B cell (primary cell): ENCODE measurements at regions not wholly inside any gene's neighbourhood (a gene's known extent, or its start where the extent isn't known, plus 50 kb on each side); places are given as distances from the start of the nearest gene placed in this dataset.

Experiments used
- ATAC-seq: fragments of 200-7000 bp; cut with Tn5 transposase; one replicate; pipeline ENCODE4 v1.10.0; 2021; ENCODE audit warnings: low read depth, mild to moderate bottlenecking, moderate number of reproducible peaks, moderate library complexity
- CTCF ChIA-PET: fragments of 350-600 bp; sonication (Branson Sonifier 250); formaldehyde crosslinking; loops from one replicate; lab custom pipeline; 2021; ENCODE audit warnings: antibody characterized with exemption, inconsistent platforms; lab: Charles Lee
- POLR2A ChIA-PET: fragments of 350-600 bp; sonication (Branson Sonifier 250); formaldehyde crosslinking; loops from one replicate; lab custom pipeline; 2021; ENCODE audit warnings: antibody characterized with exemption; lab: Charles Lee
- DNase-seq: peaks from one replicate; pipeline ENCODE4 v3.0.0; 2013
- H2AFZ ChIP-seq: 2 replicates; pipeline ENCODE4 v1.6.1; 2012; ENCODE audit warnings: mild to moderate bottlenecking, low read depth, low read length; ENCODE audit not compliant: insufficient read depth, poor library complexity, severe bottlenecking
- H3K27ac ChIP-seq, 2 donors: 1 replicate in 1 of 2; 2 replicates in 1 of 2; pipeline ENCODE4 v1.5.1; 2012 to 2013; ENCODE audit warnings: low read length in 2 of 2, mild to moderate bottlenecking in 2 of 2, moderate library complexity in 1 of 2
- H3K27me3 ChIP-seq, 4 experiments: fragments of 200-600 bp in 1 of 4; sonication (generic) in 1 of 4; replicated peaks in 1 of 4; 1 replicate in 2 of 4; 2 replicates in 2 of 4; pipeline versions ENCODE4 v1.6.1 to v1.7.0; 2013 to 2016; ENCODE audit warnings: low read length in 3 of 4, mild to moderate bottlenecking in 2 of 4, mixed read lengths in 1 of 4, moderate library complexity in 1 of 4; ENCODE audit not compliant: insufficient read depth in 4 of 4, control insufficient read depth in 3 of 4; ENCODE audit errors: control extremely low read depth in 1 of 4
- H3K36me3 ChIP-seq, 2 experiments: replicated peaks in 1 of 2; 1 replicate in 1 of 2; 2 replicates in 1 of 2; pipeline versions ENCODE4 v1.6.1 to v1.7.1; 2013; ENCODE audit warnings: low read length in 1 of 2; ENCODE audit not compliant: insufficient read depth in 2 of 2, control insufficient read depth in 1 of 2; ENCODE audit errors: control extremely low read depth in 1 of 2, extremely low read depth in 1 of 2
- H3K4me1 ChIP-seq, 2 donors: fragments of 200-600 bp in 1 of 2; sonication (generic) in 1 of 2; 1 replicate in 1 of 2; 2 replicates in 1 of 2; pipeline versions ENCODE4 v1.5.1 to v1.6.1; 2013 to 2017; ENCODE audit warnings: low read length in 2 of 2; ENCODE audit not compliant: control insufficient read depth in 2 of 2, insufficient read depth in 2 of 2
- H3K4me2 ChIP-seq: replicated peaks from 2 replicates; pipeline ENCODE3; 2012; ENCODE audit warnings: mild to moderate bottlenecking, low read depth, low read length; ENCODE audit not compliant: poor library complexity, severe bottlenecking
- H3K4me3 ChIP-seq, 5 experiments: fragments of 200-600 bp in 1 of 5; sonication (generic) in 1 of 5; 1 replicate in 3 of 5; 2 replicates in 2 of 5; pipeline versions ENCODE4 v1.5.1 to v1.7.0; 2011 to 2016; ENCODE audit warnings: low read length in 4 of 5, mild to moderate bottlenecking in 4 of 5, low read depth in 2 of 5, control low read depth in 1 of 5, moderate library complexity in 1 of 5; ENCODE audit not compliant: insufficient read depth in 1 of 5; ENCODE audit errors: control extremely low read depth in 1 of 5, extremely low read depth in 1 of 5
- H3K79me2 ChIP-seq: fragments of 200-600 bp; sonication (generic); one replicate; pipeline ENCODE4 v1.6.0; 2016; ENCODE audit warnings: low read length; ENCODE audit not compliant: control insufficient read depth, insufficient read depth
- H3K9ac ChIP-seq: fragments of 200-600 bp; sonication (generic); 2 replicates; pipeline ENCODE4 v1.6.1; 2017; ENCODE audit warnings: mild to moderate bottlenecking, low read length, moderate library complexity
- H3K9me3 ChIP-seq, 3 donors: one replicate each; pipeline versions ENCODE4 v1.6.1 to v1.7.1; 2013; ENCODE audit warnings: low read length in 2 of 3; ENCODE audit not compliant: control insufficient read depth in 2 of 3, insufficient read depth in 1 of 3; ENCODE audit errors: control extremely low read depth in 1 of 3
- H4K20me1 ChIP-seq: 2 replicates; pipeline ENCODE4 v1.6.0; 2012; ENCODE audit warnings: mild to moderate bottlenecking, low read length; ENCODE audit not compliant: insufficient read depth, control insufficient read depth, poor library complexity, severe bottlenecking
- H3K27ac Mint-ChIP-seq: one replicate; pipeline ENCODE4 v1.8.0; 2021; ENCODE audit warnings: mixed read lengths
- H3K27me3 Mint-ChIP-seq: one replicate; pipeline ENCODE4 v1.8.0; 2021; ENCODE audit warnings: mixed read lengths
- H3K4me1 Mint-ChIP-seq: one replicate; pipeline ENCODE4 v1.8.0; 2021; ENCODE audit warnings: mixed read lengths
- H3K4me3 Mint-ChIP-seq: one replicate; pipeline ENCODE4 v1.8.0; 2021; ENCODE audit warnings: mixed read lengths
- H3K9me3 Mint-ChIP-seq: one replicate; pipeline ENCODE4 v1.8.0; 2022; ENCODE audit warnings: mixed read lengths; ENCODE audit not compliant: insufficient read depth
- CTCF ChIP-seq: fragments of 200-600 bp; IDR thresholded peaks from one replicate; pipeline ENCODE4 v1.8.0; 2022; ENCODE audit warnings: antibody characterized with exemption, mild to moderate bottlenecking
- EZH2 ChIP-seq: IDR thresholded peaks from 2 replicates; pipeline ENCODE4 v1.6.1; 2012; ENCODE audit warnings: borderline replicate concordance, low read depth, mild to moderate bottlenecking, moderate library complexity, low read length; ENCODE audit not compliant: insufficient read depth, poor library complexity, severe bottlenecking
- WGBS: methylation state at CpG from one replicate; pipeline ENCODE4 v1.1.5; 2013; ENCODE audit warnings: missing lambda C conversion rate; ENCODE audit not compliant: insufficient coverage; 5-methylcytosine and 5-hydroxymethylcytosine counted together
- intact Hi-C: fragments of 100-400 bp; cut with micrococcal nuclease; formaldehyde crosslinking; loops from one replicate; pipeline ENCODE4 v1.10.0; 2022

- Histone ChIP-seq H3K36me3 (no peaks in the 10 kb centered on the region), H3K4me3 (peak overlapping the region in 4 of 5 experiments; percentile 31 to 56 (median 48)), H3K9me3 (peaks cover 0 to 8% (median 3%) of the 10 kb centered on the region in 3 donors), H3K4me1 (peaks cover 33 to 41% of the 10 kb centered on the region in 2 donors), H3K27ac (peak overlapping the region; percentile 55 to 72), H4K20me1 (no peaks in the 10 kb centered on the region), H3K27me3 (no peaks in the 10 kb centered on the region), H3K4me2 (peak overlapping the region; percentile 60), H3K9ac (peak overlapping the region; percentile 50), H3K79me2 (no peaks in the 10 kb centered on the region), H2AFZ (no peak overlapping the region)
- intact Hi-C loops = loop anchor here (10.0 kb wide), 1 partner anchor 83 kb away; no protein-coding TSS in a partner anchor
- peak; percentile 93 for ATAC-seq
- Mint-ChIP-seq H3K4me3 (peak overlapping the region; percentile 84), H3K27me3 (no peaks in the 10 kb centered on the region), H3K27ac (peak overlapping the region; percentile 86), H3K4me1 (peaks cover 47% of the 10 kb centered on the region), H3K9me3 (no peaks in the 10 kb centered on the region)
- CTCF ChIA-PET = no interaction called here
- POLR2A ChIA-PET = no interaction called here
- no peak for TF ChIP-seq CTCF
- no peak for TF ChIP-seq EZH2
- DNase-seq = peak; percentile 73
- WGBS = 39% methylated on average over 2 of the region's 5 CpGs
Observed at GRCh38 chr5:21058289-21058688, 1070.3 kb upstream of the CDH18 start.

GRCh38 chr5:21051945-21052344 is 1063.9 kb upstream of the CDH18 start:
- no peaks in the 10 kb centered on the region for H3K27me3 ChIP-seq
- H3K27me3 Mint-ChIP-seq = no peaks in the 10 kb centered on the region
- H3K4me3 ChIP-seq = no peak overlapping the region
- H2AFZ ChIP-seq = no peak overlapping the region
- H3K27ac Mint-ChIP-seq = no peak overlapping the region
- TF ChIP-seq EZH2 (no peak), CTCF (no peak)
- intact Hi-C loops = loop anchor here (10.0 kb wide), 1 partner anchor 77 kb away; no protein-coding TSS in a partner anchor
- no peaks in the 10 kb centered on the region for H4K20me1 ChIP-seq
- ATAC-seq (no peak), DNase-seq (no peak)
- no peak overlapping the region for H3K27ac ChIP-seq
- H3K4me3 Mint-ChIP-seq = no peak overlapping the region
- H3K4me2 ChIP-seq = no peak overlapping the region
- H3K36me3 ChIP-seq = no peaks in the 10 kb centered on the region
- WGBS = 100% methylated on average over 1 of the region's 1 CpG
- no peaks in the 10 kb centered on the region for H3K4me1 Mint-ChIP-seq
- CTCF ChIA-PET = no interaction called here
- H3K4me1 ChIP-seq = no peaks in the 10 kb centered on the region
- H3K9me3 ChIP-seq = peaks cover 0 to 3% (median 0%) of the 10 kb centered on the region in 3 donors
- H3K79me2 ChIP-seq = no peaks in the 10 kb centered on the region
- POLR2A ChIA-PET = no interaction called here
- no peak overlapping the region for H3K9ac ChIP-seq
- H3K9me3 Mint-ChIP-seq = no peaks in the 10 kb centered on the region
